OCI-M2 (cell line): ENCODE measurements at regions not wholly inside any gene's neighbourhood (a gene's known extent, or its start where the extent isn't known, plus 50 kb on each side); places are given as distances from the start of the nearest gene placed in this dataset.

Experiments
- DNase-seq: peaks from one replicate; lab custom pipeline; 2025; ENCODE audit not compliant: unreplicated experiment; lab: John Stamatoyannopoulos, UW

DNA sequence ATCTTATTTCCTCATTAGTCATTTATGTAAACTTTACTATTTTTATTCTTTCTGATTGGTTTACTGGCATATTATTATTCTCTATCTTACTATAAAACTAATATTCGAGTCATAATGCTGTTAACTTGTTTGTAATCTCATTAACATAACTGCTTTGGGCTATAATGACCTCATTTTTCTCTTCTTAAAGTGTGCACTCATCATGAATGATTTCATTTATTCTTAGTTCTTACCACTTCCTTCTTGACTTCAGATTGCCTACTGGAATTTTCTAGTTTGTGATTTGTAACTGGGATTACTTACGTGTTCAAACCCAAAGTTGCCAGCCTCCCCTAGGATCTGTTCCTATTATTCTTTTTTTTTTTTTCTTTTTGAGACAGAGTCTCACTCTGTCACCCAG lies 91.8 kb upstream of the TNFAIP3 start:
- no peak for DNase-seq

GRCh38 chr6:137775720-137776119 lies 91.3 kb upstream of the TNFAIP3 start:
- DNase-seq, result no peak

GRCh38 chr6:137776256-137776655 lies 90.8 kb upstream of the TNFAIP3 start:
- DNase-seq, result no peak

DNA sequence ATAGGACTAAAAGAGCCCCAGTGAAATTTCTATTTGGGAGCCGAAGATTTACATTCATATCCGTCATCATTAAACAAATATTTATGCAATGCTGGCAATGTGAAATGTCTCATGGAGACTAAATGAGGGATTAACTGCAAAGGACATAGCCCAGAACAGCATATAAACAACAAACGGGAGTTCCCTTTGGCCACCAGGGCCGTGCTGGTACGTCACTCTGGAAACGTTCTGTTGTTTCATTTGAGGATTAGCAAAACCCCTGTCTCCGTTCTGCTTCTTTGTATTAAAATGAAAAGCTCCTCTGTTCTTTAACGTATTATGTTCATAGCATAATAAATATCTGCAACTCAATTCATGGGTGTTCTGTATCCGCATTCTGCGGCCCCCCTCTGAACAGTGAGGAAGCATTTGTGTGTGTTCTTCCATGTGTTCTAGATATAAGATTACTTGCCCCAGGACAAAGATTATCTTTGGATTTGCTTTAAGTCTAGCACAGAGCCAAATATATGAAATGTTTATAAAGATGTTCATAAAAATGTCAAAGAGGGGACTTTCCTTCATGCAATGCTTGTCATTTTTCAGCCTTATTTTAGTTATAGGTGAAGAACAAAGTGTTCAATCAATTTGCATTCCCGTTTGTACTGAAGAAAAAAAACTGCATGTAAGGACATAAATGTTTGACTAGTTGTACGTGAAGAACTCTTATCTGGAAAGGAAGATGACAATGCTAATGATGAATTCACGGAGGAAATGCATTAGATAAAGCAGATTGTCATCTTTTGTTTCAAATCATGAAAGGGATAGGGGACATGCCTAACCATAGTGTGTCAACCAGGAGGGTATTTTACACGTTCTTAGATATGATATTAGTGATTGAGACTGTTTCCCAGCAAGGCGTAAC lies 90.0 kb upstream of the TNFAIP3 start:
- no peak for DNase-seq

GRCh38 chr6:137777687-137778075 lies 89.4 kb upstream of the TNFAIP3 start:
- DNase-seq, result no peak

- DNase-seq, result no peak
Measured at GRCh38 chr6:137779982-137780381, 87.1 kb upstream of the TNFAIP3 start.

GRCh38 chr6:137780447-137781034 lies 86.5 kb upstream of the TNFAIP3 start:
- DNase-seq, result no peak

DNA sequence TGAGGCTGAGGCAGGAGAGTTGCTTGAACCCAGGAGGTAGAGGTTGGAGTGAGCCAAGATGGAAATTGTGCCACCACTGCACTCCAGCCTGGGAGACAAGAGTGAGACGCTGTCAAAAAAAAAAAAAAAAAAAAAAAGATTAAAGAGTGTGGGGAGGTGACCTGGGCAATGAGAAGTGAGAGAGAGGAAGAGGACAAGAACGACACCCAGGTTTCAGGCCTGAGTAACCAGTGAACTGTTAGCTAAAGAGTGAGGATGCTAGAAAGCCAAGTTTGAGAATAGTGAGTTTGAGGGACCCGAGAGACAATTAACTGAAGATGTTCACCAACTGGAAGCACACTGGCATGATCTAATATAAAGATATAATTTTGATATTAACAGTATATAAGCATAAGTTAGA lies 85.4 kb upstream of the TNFAIP3 start:
- no peak for DNase-seq

DNA sequence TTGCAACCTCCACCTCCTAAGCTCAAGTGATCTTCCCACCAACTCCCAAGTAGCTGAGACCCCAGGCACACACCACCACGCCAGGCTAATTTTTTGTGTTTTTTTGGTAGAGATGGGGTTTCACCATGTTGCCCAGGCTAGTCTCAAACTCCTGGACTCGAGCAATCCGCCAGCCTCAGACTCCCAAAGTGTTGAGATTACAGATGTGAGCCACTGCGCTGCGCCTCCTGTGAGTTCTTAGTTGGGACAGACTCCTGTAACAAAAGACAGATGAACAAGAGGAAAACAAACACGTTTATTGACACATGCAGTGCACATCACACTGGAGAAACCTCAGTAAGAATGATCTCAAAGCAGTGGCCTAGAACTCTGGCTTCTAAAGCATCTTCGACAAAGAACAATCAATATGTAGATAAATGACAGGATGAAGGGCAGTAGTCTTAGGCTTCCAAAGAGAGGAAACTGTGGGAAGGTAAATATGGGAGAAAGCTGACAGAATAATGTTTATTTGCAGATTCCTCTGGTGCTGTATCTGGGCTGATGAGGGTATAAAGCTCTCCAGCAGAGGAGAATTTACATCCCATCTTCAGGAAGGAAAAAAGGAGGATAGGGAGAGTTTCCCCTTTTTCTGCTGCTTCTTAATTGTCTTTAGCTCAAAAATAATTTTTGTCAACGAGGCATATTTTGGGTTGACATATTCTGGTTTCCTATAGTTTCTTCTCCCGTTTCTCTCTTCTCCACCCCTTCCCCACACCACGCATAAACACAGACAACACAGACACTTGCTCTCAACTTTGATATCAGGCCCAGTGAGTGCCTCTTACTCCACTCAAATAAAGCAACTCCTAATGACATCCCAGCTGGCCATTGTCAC lies 84.7 kb upstream of the TNFAIP3 start:
- no peak for DNase-seq

GRCh38 chr6:137783710-137784109 lies 83.3 kb upstream of the TNFAIP3 start:
- no peak for DNase-seq

- no peak for DNase-seq
Measured at GRCh38 chr6:137784583-137784982, 82.5 kb upstream of the TNFAIP3 start.

DNA sequence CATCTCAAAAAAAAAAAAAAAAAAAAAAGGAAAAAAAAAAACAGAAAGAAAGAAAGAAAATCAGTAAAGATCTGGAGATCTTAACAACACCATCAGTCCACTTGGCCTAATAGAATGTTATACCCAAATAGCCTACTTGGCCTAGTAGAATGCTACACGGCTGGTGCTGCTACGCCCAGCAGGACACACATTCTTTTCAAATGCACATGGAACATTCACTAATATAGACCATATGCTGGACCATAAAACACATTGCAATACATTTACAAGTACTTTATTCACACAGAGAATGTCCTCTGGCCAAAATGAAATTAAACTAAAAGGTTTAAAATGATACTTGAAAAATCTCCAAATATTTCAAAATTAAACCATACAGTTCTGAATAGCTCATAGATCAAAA lies 80.0 kb upstream of the TNFAIP3 start:
- no peak for DNase-seq

DNA sequence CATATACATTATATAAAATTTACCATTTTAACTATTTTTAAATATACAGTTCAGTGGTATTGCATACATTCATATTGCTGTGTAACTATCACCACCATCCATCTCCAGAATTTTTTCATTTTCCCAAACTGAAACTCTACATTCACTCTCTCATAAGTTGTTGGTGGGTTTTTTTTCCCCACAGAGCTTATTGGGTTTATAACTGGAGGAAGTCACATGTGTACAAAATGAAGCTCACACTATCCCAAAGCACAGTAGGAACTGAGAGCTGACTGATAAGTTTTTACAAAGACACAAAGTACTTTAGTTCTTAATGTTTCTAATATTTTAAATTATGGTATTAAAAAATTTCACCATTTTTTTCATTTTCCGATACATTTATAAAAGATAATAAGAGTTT lies 78.8 kb upstream of the TNFAIP3 start:
- no peak for DNase-seq

DNA sequence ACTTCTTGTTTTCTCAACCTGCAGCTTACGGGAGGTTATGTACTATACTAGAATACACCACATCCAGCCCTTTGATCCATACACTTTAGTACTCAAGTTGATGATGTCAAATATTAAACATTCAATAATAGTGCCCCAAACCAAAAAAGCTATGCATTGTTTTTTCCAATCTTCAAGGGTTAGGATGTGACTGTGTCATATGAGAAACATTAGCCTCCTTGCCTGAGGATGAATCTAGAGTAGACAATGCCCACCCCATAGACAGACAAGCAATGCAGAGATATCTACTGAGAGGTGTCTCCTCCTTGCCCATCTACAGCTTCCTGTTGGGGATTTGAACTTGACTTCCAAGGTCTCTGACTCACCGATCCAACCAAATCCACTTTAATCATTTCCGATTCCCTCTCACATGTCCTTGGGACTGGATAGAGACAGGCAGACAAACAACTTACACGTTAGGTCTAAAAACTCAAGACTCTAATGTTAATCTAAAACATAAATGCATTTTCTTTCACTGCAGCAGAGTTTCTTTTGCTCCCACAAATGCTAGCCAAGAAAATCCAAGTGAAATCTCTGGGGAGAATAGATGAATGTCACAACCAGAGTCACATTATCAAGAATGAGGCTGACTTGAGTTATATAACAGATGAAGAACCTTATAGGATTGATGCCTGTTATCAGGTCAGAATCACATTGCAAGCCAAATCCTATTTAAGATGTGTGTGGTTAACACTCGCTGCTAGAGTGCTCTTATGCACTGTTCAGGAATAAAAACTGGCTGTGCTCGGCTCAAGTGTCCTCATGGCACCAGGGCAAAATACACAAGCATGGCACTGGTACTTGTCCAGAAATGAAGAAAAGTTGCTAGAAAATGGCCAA lies 75.5 kb upstream of the TNFAIP3 start:
- no peak for DNase-seq

GRCh38 chr6:137792160-137793033 lies 74.7 kb upstream of the TNFAIP3 start:
- no peak for DNase-seq

DNA sequence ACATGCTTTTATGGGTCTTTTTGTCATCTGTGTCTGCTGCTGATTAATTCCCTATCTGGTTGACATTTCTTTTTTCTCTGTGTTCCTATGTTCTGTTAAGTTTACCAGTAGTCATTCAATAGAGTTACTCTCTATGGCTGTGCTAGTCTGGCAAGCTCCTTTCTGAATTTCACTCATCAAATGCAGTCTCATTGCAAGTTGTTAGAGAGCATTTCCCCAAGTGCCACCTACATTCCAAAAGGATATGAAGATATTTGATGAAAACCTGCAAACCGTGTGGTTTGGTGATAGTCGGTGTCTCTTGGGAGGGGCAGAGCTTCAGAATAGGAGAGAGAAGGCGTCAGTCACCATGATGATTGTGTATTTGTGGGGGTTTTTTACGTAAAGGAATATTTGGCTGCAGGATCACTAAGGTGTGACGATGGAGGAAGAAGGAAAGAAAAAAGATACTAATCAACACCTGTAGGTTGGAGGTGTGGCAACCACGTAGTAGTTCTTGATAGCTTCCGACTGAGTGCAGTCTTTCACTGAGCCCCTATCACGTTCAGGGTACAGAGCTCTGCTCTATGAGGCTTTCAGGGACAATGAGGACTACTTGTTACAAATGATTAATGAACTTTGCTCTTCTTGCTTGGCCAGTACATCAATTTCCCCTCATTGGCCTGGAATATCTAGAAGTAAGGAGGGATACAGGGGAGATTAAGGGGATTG lies 73.1 kb upstream of the TNFAIP3 start:
- DNase-seq, result no peak

- no peak for DNase-seq
Measured at GRCh38 chr6:137794516-137795201, 72.4 kb upstream of the TNFAIP3 start.

DNA sequence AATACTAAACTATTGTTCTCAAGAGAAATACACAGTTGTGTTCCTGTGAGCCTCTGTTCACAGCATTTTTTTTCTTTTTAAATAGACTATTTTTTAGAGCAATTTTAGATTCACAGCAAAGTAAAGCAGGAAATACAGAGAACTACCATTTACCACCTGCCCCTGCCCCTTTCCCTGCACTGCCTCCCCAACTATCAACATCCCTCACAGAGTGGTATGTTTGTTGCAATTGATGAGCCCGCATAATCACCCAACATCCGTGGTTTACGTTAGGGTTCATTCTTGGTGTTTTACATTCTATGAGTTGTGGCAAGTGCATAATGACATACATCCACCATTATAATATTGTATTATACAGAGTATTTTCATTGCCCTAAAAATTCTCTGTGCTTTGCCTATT lies 71.6 kb upstream of the TNFAIP3 start:
- DNase-seq, result no peak

DNA sequence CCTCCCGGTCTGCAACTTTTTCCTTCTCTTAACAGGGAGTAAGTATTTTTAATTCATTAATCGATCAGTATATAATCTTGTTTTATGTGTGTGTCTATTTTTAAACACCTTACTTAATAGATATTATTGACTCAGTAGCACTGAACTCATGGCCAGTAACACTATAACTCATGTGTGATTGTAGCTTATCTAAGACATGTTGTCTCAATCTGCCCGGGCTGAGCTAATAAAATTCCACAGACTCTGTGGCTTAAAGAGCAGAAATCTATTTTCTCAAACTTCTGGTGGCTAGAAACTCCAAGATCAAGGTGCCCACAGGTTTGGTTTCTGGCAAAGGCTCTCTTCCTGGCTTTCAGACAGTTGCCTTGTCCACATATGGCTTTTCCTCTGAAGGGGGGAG lies 68.8 kb upstream of the TNFAIP3 start:
- no peak for DNase-seq
